A549 (cell line): ENCODE measurements at regions not wholly inside any gene's neighbourhood (a gene's known extent, or its start where the extent isn't known, plus 50 kb on each side); places are given as distances from the start of the nearest gene placed in this dataset.

Experiments
- ATAC-seq, 2 experiments: fragments of 200-7000 bp in 1 of 2; fragments of >200 bp in 1 of 2; cut with Nextera tagmentation in 1 of 2; cut with Tn5 transposase in 1 of 2; 3 replicates each; pipeline versions ENCODE4 v1.8.0 to v1.9.1; 2018 to 2020; ENCODE audit warnings: mild to moderate bottlenecking in 1 of 2, moderate library complexity in 1 of 2
- CTCF ChIA-PET: fragments of 300-600 bp; sonication (Branson Sonifier 250); formaldehyde crosslinking; extraction: SDS; loops from one replicate; lab custom pipeline; 2021; ENCODE audit warnings: antibody characterized with exemption, inconsistent platforms; lab: Yijun Ruan, JAX
- POLR2A ChIA-PET: fragments of 350-600 bp; formaldehyde crosslinking; extraction: SDS; loops from one replicate; lab custom pipeline; 2021; ENCODE audit warnings: antibody characterized with exemption, inconsistent platforms; lab: Yijun Ruan, JAX
- DNase-seq, 2 experiments: peaks; one replicate each; pipeline versions ENCODE4 v3.0.0 to v3.0.0-alpha.2; 2011 to 2016; ENCODE audit warnings: low read depth in 1 of 2, low spot score in 1 of 2
- FAIRE-seq: peaks from 2 replicates; lab custom pipeline; 2011; peaks lifted over from hg19 to GRCh38; lab: Jason Lieb, UNC
- H3K27ac ChIP-seq, 2 experiments: fragments of >200 bp; sonication (Bioruptor Twin); formaldehyde crosslinking; 3 replicates each; pipeline ENCODE4 v1.5.1; 2016 to 2017
- H3K4me1 ChIP-seq: fragments of >200 bp; sonication (Bioruptor Twin); formaldehyde crosslinking; 3 replicates; pipeline ENCODE4 v1.6.1; 2016
- H3K4me2 ChIP-seq: fragments of >200 bp; sonication (Bioruptor Twin); formaldehyde crosslinking; 3 replicates; pipeline ENCODE4 v1.6.1; 2016
- H3K4me3 ChIP-seq: fragments of >200 bp; sonication (Bioruptor Twin); formaldehyde crosslinking; 3 replicates; pipeline ENCODE4 v1.5.1; 2016
- H3K9me3 ChIP-seq: fragments of >200 bp; sonication (Bioruptor Twin); formaldehyde crosslinking; 3 replicates; pipeline ENCODE4 v1.6.1; 2016
- BCL3 ChIP-seq: fragments of >200 bp; sonication (Bioruptor Twin); formaldehyde crosslinking; IDR thresholded peaks from 3 replicates; pipeline ENCODE4 v1.6.1; 2016
- CBX8 ChIP-seq: fragments of 200-600 bp; sonication (generic); IDR thresholded peaks from 2 replicates; pipeline ENCODE4 v1.6.1; 2016
- CEBPB ChIP-seq, 2 experiments: fragments of >200 bp in 1 of 2; sonication (Bioruptor Twin) in 1 of 2; formaldehyde crosslinking in 1 of 2; IDR thresholded peaks; 2 replicates each; pipeline ENCODE4 v1.6.1; 2012 to 2016
- CHD2 ChIP-seq: fragments of 150-350 bp; IDR thresholded peaks from 2 replicates; pipeline ENCODE4 v1.6.1; 2014; ENCODE audit warnings: low read length; ENCODE audit not compliant: partially characterized antibody
- CTCF ChIP-seq: fragments of >200 bp; sonication (Bioruptor Twin); formaldehyde crosslinking; IDR thresholded peaks from 3 replicates; pipeline ENCODE4 v1.5.1; 2016
- E2F6 ChIP-seq: IDR thresholded peaks from 2 replicates; pipeline ENCODE4 v1.6.1; 2012; ENCODE audit warnings: low read depth, borderline replicate concordance
- EHMT2 ChIP-seq: fragments of 200-600 bp; sonication (generic); IDR thresholded peaks from 2 replicates; pipeline ENCODE4 v1.6.1; 2016; ENCODE audit warnings: antibody characterized with exemption, low read depth, mild to moderate bottlenecking, moderate library complexity
- GATA3 ChIP-seq: IDR thresholded peaks from 2 replicates; pipeline ENCODE4 v1.6.1; 2012; ENCODE audit warnings: borderline replicate concordance
- HEYL ChIP-seq: fragments of 250-450 bp; sonication (Bioruptor Pico); IDR thresholded peaks from 2 replicates; pipeline ENCODE4 v1.8.0; 2021; ENCODE audit warnings: mild to moderate bottlenecking, moderate library complexity
- HOXB5 ChIP-seq: fragments of 250-450 bp; sonication (Bioruptor Pico); IDR thresholded peaks from 2 replicates; pipeline ENCODE4 v1.5.0; 2020; ENCODE audit warnings: mild to moderate bottlenecking, moderate library complexity
- JUN ChIP-seq, 2 experiments: fragments of >200 bp; sonication (Bioruptor Twin); formaldehyde crosslinking; IDR thresholded peaks; 2 replicates in 1 of 2; 3 replicates in 1 of 2; pipeline ENCODE4 v1.6.1; 2016 to 2017
- MAFK ChIP-seq: fragments of 450-650 bp; IDR thresholded peaks from 2 replicates; pipeline ENCODE4 v1.6.1; 2014; ENCODE audit not compliant: partially characterized antibody
- MYC ChIP-seq: IDR thresholded peaks from 2 replicates; pipeline ENCODE4 v1.6.1; 2012; ENCODE audit warnings: mild to moderate bottlenecking, inconsistent platforms, low read length, improper control_type of control experiment, borderline replicate concordance
- NR3C1 ChIP-seq: fragments of >200 bp; sonication (Bioruptor Twin); formaldehyde crosslinking; IDR thresholded peaks from 3 replicates; pipeline ENCODE4 v1.6.1; 2017
- POLR2A ChIP-seq: IDR thresholded peaks from 2 replicates; pipeline ENCODE4 v1.6.1; 2012; ENCODE audit warnings: mild to moderate bottlenecking, low read length
- POLR2AphosphoS2 ChIP-seq: conservative IDR thresholded peaks from 2 replicates; pipeline ENCODE4 v1.6.1; 2012; ENCODE audit warnings: low read length, improper control_type of control experiment, inconsistent platforms
- RAD21 ChIP-seq, 2 experiments: fragments of >200 bp in 1 of 2; sonication (Bioruptor Twin) in 1 of 2; formaldehyde crosslinking in 1 of 2; IDR thresholded peaks in 1 of 2; conservative IDR thresholded peaks in 1 of 2; 2 replicates in 1 of 2; 3 replicates in 1 of 2; pipeline ENCODE4 v1.6.1; 2012 to 2018; ENCODE audit warnings: inconsistent platforms in 1 of 2
- RNF2 ChIP-seq: fragments of 200-600 bp; sonication (generic); IDR thresholded peaks from 2 replicates; pipeline ENCODE4 v1.6.1; 2016; ENCODE audit warnings: low read depth, mild to moderate bottlenecking, antibody characterized with exemption, moderate library complexity, borderline replicate concordance
- SMC3 ChIP-seq: fragments of >200 bp; sonication (Bioruptor Twin); formaldehyde crosslinking; IDR thresholded peaks from 3 replicates; pipeline ENCODE4 v1.6.1; 2018; ENCODE audit warnings: inconsistent platforms
- TFCP2L1 ChIP-seq: fragments of 250-450 bp; sonication (Bioruptor Pico); IDR thresholded peaks from 2 replicates; pipeline ENCODE4 v1.5.0; 2021; ENCODE audit warnings: mild to moderate bottlenecking
- ZSCAN20 ChIP-seq: fragments of 250-450 bp; sonication (Bioruptor Pico); IDR thresholded peaks from 2 replicates; pipeline ENCODE4 v1.8.0; 2022; ENCODE audit warnings: mild to moderate bottlenecking, moderate library complexity
- WGBS: methylation state at CpG from one replicate; pipeline ENCODE4 v1.1.6; 2017; ENCODE audit errors: missing lambda C conversion rate; 5-methylcytosine and 5-hydroxymethylcytosine counted together
- TF ChIP-seq, protein P1 (sequence below): fragments of 250-450 bp; sonication (Bioruptor Pico); IDR thresholded peaks from 2 replicates; pipeline ENCODE4 v1.5.0; 2020; ENCODE audit warnings: low read depth, mild to moderate bottlenecking, moderate library complexity

GRCh38 chr4:128590034-128590740 is 219.3 kb upstream of the JADE1 start:
- CTCF ChIA-PET = interaction anchor here (1.5 to 1.6 kb wide), 2 partner anchors 15 to 37 kb away, joined by 3 to 4 read pairs; no protein-coding TSS in a partner anchor
- TF ChIP-seq MYC (no peak), JUN (IDR thresholded peaks at IDR 0.05) (no peak), SMC3 (no peak), CBX8 (no peak), CEBPB (IDR thresholded peaks at IDR 0.05) (no peak), RAD21 (conservative IDR thresholded peaks at IDR 0.05 in 1 of 2, IDR thresholded peaks at IDR 0.05 in 1 of 2) (no peak), E2F6 (no peak), CTCF (no peak), TFCP2L1 (CRISPR knock-in tag) (no peak), NR3C1 (no peak), ZSCAN20 (no peak), MAFK (no peak), RNF2 (no peak)
- TF ChIP-seq, protein P1, sequence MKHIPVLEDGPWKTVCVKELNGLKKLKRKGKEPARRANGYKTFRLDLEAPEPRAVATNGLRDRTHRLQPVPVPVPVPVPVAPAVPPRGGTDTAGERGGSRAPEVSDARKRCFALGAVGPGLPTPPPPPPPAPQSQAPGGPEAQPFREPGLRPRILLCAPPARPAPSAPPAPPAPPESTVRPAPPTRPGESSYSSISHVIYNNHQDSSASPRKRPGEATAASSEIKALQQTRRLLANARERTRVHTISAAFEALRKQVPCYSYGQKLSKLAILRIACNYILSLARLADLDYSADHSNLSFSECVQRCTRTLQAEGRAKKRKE (CRISPR knock-in tag) = no peak
- peaks cover 21% of the 10 kb centered on the region for H3K4me1 ChIP-seq
- FAIRE-seq (no peak), ATAC-seq (no peak), DNase-seq (no peak)
- peaks cover 15% of the 10 kb centered on the region; the same call in 1 of the 3 replicates for H3K9me3 ChIP-seq
- POLR2A ChIA-PET = no interaction called here
- peak overlapping the region; percentile 53 to 58; a peak in 5 of 6 replicates for H3K27ac ChIP-seq
- no peak overlapping the region for H3K4me3 ChIP-seq
- 83% methylated on average over 9 of the region's 9 CpGs for WGBS
- H3K4me2 ChIP-seq = no peak overlapping the region

DNA sequence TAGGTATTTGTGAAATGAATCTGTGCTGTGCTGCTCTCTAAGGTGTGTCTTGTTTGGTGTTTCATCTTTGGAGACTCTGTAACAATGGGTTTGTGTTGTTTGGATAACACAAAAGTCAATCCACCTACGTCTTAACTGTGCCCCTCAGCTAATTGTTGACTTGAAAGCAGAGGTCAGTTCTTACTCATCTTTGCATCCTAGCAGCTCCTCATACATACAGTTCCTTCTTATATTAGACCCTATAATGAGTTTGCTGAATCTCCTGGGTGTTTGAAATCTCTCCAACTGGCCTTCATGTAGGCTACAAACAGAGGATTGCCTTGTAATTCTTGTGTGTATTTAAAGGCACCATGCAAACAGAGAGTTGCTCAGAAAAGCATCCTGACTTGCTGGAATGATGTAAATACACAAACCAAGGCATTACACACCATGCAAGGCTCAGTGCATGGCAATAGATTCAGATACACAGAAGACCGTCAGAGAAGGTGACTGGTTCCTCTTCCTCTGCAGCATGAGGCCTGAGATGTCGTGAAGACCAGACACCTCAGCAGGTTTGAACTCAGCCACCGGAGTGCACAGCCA is 220.0 kb upstream of the JADE1 start:
- DNase-seq = peak in 1 of 2 experiments; percentile 63
- Histone ChIP-seq H3K9me3 (peaks cover 14% of the 10 kb centered on the region; the same call in 1 of the 3 replicates), H3K4me1 (peaks cover 21% of the 10 kb centered on the region), H3K4me3 (no peak overlapping the region), H3K27ac (peak overlapping the region; percentile 53 to 58; a peak in 4 of 6 replicates), H3K4me2 (no peak overlapping the region)
- FAIRE-seq = no peak
- 56% methylated on average over 4 of the region's 4 CpGs for WGBS
- peak; percentile 21 to 62; a peak in 4 of 6 replicates for ATAC-seq
- ChIA-PET POLR2A (no interaction called here), CTCF (no interaction called here)
- TF ChIP-seq HOXB5 (CRISPR knock-in tag) = no peak
- TF ChIP-seq, protein P1 (CRISPR knock-in tag) = no peak
- TF ChIP-seq MYC = no peak
- TF ChIP-seq POLR2A = no peak
- no peak for TF ChIP-seq BCL3
- TF ChIP-seq HEYL (CRISPR knock-in tag) = no peak
- TF ChIP-seq GATA3 = no peak
- no peak for TF ChIP-seq ZSCAN20
- no peak for TF ChIP-seq CTCF
- no peak for TF ChIP-seq POLR2AphosphoS2
- no peak for TF ChIP-seq EHMT2
- TF ChIP-seq CHD2 = no peak
